KMS-11 (cell line): ENCODE measurements at regions not wholly inside any gene's neighbourhood (a gene's known extent, or its start where the extent isn't known, plus 50 kb on each side); places are given as distances from the start of the nearest gene placed in this dataset.

Experiments
- H2AFZ ChIP-seq: fragments of 200-600 bp; sonication (generic); 2 replicates; pipeline ENCODE4 v1.6.1; 2016; ENCODE audit warnings: antibody characterized with exemption, mixed run types, low read depth
- H3K27ac ChIP-seq: fragments of 200-600 bp; sonication (generic); 2 replicates; pipeline ENCODE4 v1.6.1; 2016; ENCODE audit warnings: mild to moderate bottlenecking, mixed run types
- H3K27me3 ChIP-seq: fragments of 200-600 bp; sonication (generic); 2 replicates; pipeline ENCODE4 v1.6.1; 2017; ENCODE audit warnings: mild to moderate bottlenecking, low read depth, mixed run types, moderate library complexity; ENCODE audit not compliant: insufficient read depth
- H3K36me3 ChIP-seq: fragments of 200-600 bp; sonication (generic); 2 replicates; pipeline ENCODE4 v1.6.1; 2017; ENCODE audit warnings: mild to moderate bottlenecking, mixed run types; ENCODE audit not compliant: insufficient read depth
- H3K4me1 ChIP-seq: fragments of 200-600 bp; sonication (generic); 2 replicates; pipeline ENCODE4 v1.6.1; 2016; ENCODE audit warnings: mild to moderate bottlenecking, low read depth, mixed run types; ENCODE audit not compliant: poor library complexity, severe bottlenecking
- H3K4me2 ChIP-seq: fragments of 200-600 bp; sonication (generic); 2 replicates; pipeline ENCODE4 v1.7.0; 2016; ENCODE audit warnings: mild to moderate bottlenecking, mixed run types
- H3K4me3 ChIP-seq: fragments of 200-600 bp; sonication (generic); IDR thresholded peaks from 2 replicates; pipeline ENCODE4 v1.6.1; 2017; ENCODE audit warnings: low read depth, low read length, mixed read lengths; ENCODE audit not compliant: insufficient read depth
- H3K79me2 ChIP-seq: fragments of 200-600 bp; sonication (generic); 2 replicates; pipeline ENCODE4 v1.6.1; 2016; ENCODE audit warnings: low read depth, mixed run types; ENCODE audit not compliant: insufficient read depth
- H3K9ac ChIP-seq: fragments of 200-600 bp; sonication (generic); 2 replicates; pipeline ENCODE4 v1.6.1; 2016; ENCODE audit warnings: mild to moderate bottlenecking, mixed run types
- H4K20me1 ChIP-seq: fragments of 200-600 bp; sonication (generic); 2 replicates; pipeline ENCODE4 v1.6.1; 2016; ENCODE audit warnings: mild to moderate bottlenecking, mixed run types; ENCODE audit not compliant: insufficient read depth
- TF ChIP-seq, protein P1 (sequence below): fragments of 200-600 bp; sonication (generic); conservative IDR thresholded peaks from 2 replicates; pipeline ENCODE4 v1.6.1; 2017; ENCODE audit warnings: low read depth, mild to moderate bottlenecking, antibody characterized with exemption, low read length, moderate library complexity, mixed read lengths

DNA sequence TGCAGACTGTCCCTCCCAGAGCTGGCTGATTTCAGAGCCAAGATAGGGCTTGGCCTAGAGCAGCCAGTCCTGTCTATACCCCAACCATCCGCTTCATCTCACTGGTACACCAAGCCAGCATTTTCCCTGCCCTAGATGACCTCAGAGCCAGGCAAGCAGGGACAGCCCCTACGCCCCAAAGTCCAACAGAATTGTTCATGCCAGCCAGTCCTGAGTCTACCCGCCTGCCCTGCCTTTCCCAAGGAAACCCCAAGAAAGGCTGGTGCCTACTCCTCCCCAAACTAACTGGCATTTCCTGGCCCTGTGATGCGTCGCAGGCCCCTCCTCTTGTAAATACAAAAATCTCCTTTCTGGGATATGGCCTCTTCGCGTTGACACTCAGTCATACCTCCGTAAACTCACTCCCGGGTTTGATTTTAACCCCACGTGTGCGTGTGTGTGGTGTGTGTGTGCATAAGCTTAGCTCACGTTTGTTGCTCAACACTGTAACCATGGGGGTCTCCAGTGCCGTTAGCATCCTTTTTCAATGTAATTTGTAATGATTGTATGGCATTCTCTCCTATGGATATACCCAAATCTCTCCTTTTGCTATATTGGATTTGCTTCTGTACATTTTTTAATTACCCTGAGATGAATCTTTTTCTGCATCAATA is 75.3 kb downstream of the SIK1 start:
- peak overlapping the region; percentile 99; the same call in 1 of the 2 replicates for H3K27ac ChIP-seq
- H3K27me3 ChIP-seq: no peaks in the 10 kb centered on the region
- peaks cover 53% of the 10 kb centered on the region for H3K4me1 ChIP-seq
- no peaks in the 10 kb centered on the region for H3K36me3 ChIP-seq
- H4K20me1 ChIP-seq: no peaks in the 10 kb centered on the region
- peak overlapping the region; percentile 38 for H3K4me2 ChIP-seq
- TF ChIP-seq, protein P1, sequence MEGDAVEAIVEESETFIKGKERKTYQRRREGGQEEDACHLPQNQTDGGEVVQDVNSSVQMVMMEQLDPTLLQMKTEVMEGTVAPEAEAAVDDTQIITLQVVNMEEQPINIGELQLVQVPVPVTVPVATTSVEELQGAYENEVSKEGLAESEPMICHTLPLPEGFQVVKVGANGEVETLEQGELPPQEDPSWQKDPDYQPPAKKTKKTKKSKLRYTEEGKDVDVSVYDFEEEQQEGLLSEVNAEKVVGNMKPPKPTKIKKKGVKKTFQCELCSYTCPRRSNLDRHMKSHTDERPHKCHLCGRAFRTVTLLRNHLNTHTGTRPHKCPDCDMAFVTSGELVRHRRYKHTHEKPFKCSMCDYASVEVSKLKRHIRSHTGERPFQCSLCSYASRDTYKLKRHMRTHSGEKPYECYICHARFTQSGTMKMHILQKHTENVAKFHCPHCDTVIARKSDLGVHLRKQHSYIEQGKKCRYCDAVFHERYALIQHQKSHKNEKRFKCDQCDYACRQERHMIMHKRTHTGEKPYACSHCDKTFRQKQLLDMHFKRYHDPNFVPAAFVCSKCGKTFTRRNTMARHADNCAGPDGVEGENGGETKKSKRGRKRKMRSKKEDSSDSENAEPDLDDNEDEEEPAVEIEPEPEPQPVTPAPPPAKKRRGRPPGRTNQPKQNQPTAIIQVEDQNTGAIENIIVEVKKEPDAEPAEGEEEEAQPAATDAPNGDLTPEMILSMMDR: no peak
- H2AFZ ChIP-seq: no peak overlapping the region
- H3K4me3 ChIP-seq: no peak overlapping the region
- H3K9ac ChIP-seq: no peak overlapping the region
- H3K79me2 ChIP-seq: no peaks in the 10 kb centered on the region

DNA sequence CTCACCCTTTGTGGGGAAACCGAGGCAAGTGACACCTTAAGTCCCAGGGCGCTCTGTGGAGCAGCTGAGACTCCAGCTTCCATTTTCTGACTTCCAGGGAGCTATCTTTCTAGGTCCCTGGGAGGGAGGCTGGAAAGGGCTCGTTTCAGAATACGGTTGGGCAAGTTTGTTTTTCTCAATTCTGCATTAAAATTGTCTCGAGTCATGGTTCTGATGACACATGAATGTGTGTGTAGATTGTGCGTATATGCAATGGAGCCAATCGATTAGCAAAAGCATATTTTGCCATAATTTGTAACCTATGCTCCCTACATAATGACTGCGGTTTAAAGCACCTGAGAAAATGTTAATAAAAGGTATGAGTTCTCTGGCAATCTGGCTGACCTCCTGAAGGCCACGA is 77.3 kb downstream of the SIK1 start:
- Histone ChIP-seq H3K4me3 (no peak overlapping the region), H3K4me1 (peaks cover 34% of the 10 kb centered on the region), H2AFZ (no peak overlapping the region), H3K4me2 (no peak overlapping the region), H3K9ac (no peak overlapping the region), H3K79me2 (no peaks in the 10 kb centered on the region), H3K27me3 (no peaks in the 10 kb centered on the region), H4K20me1 (no peaks in the 10 kb centered on the region), H3K36me3 (no peaks in the 10 kb centered on the region), H3K27ac (no peak overlapping the region)
- TF ChIP-seq, protein P1: no peak

DNA sequence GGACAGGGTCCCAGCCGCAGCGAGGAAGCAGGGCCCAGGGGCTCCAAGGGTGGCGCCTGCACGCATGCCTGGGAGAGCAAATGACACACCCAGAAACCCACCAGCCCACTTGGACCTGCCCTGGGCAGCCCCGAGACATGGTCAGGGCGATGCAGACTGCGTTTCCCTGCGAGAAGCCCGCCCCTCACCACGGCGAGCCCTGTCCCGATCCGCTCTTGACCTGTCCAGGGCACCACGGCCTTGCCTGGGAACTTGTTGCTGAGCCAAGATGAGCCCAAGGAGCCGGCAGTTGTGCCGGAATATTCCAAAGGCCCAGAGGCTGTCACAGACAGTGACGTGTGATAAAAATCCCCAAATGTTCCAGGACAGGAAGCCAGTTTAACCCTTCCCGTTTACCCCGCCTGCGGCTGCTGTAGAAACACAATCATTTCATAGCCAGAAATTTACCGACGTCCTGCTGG is 78.1 kb downstream of the SIK1 start:
- Histone ChIP-seq H3K27ac (no peak overlapping the region), H2AFZ (no peak overlapping the region), H3K4me1 (peaks cover 25% of the 10 kb centered on the region), H4K20me1 (no peaks in the 10 kb centered on the region), H3K36me3 (no peaks in the 10 kb centered on the region), H3K4me3 (no peak overlapping the region), H3K9ac (no peak overlapping the region), H3K79me2 (no peaks in the 10 kb centered on the region), H3K27me3 (no peaks in the 10 kb centered on the region), H3K4me2 (no peak overlapping the region)
- TF ChIP-seq, protein P1: no peak

DNA sequence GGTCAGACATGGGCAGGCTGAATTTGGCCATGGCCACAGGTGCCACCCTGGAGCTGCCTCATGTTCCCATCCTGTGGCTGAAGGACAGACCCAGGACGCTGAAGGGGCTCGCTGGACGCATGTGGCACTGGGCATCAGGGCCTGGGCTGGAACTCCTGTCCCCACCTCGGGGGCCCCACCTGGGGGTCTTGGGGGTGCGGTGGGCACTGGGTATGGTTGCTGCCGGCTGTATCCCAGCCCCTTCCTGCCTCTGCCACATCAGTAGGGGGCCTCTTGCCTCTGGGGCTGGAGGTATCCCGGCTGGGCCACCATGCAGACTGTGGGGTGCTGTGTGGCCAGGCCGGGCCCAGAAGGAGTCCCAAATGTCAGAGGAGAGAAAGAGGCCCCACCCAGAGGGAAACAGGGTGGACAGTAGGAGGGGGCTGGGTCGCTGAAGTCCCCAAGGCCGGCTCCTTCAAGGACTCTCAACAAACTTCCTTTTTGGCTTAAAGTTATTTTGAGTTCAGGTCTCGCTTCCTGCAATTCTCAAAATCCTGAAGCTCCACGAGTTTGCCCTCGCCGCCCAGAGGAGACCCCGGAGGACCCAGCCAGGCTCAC is 78.7 kb downstream of the SIK1 start:
- Histone ChIP-seq H3K27ac (no peak overlapping the region), H3K4me2 (no peak overlapping the region), H2AFZ (no peak overlapping the region), H3K4me3 (no peak overlapping the region), H4K20me1 (no peaks in the 10 kb centered on the region), H3K79me2 (no peaks in the 10 kb centered on the region), H3K9ac (no peak overlapping the region), H3K4me1 (peaks cover 20% of the 10 kb centered on the region), H3K27me3 (no peaks in the 10 kb centered on the region), H3K36me3 (no peaks in the 10 kb centered on the region)
- TF ChIP-seq, protein P1: no peak
